Stimulated activated CD8-positive, alpha-beta memory T cell treated with anti-CD3 and anti-CD28 coated beads, Interleukin-15, amount 100 ng/mL, for 48 hours (primary cell): ENCODE measurements at regions not wholly inside any gene's neighbourhood (a gene's known extent, or its start where the extent isn't known, plus 50 kb on each side); places are given as distances from the start of the nearest gene placed in this dataset.

Experiments
- DNase-seq, 2 donors: peaks; one replicate each; pipeline ENCODE4 v3.0.0-alpha.2; 2020; ENCODE audit warnings: low read depth in 2 of 2

DNA sequence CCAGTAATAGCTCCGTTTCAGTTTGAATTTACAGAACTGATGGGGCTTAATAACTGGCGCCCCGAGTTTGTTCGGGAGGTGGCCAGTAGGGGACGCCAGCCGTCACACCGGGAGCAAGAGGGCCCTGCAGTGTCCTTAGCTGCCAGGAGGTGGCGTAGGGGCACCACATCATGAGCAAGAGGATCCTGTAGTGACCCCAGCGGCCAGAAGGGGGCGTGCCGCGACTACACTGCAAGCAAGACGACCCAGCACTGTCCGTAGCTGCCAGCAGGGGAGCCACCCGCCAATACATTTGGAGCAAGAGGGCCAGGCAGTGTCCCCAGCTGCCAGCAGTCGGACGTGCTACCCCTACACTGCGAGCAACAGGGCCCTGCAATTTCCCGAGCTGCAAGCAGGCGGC, 663.7 kb upstream of the B3GAT1 start:
- DNase-seq, result peak; percentile 48 to 61

DNA sequence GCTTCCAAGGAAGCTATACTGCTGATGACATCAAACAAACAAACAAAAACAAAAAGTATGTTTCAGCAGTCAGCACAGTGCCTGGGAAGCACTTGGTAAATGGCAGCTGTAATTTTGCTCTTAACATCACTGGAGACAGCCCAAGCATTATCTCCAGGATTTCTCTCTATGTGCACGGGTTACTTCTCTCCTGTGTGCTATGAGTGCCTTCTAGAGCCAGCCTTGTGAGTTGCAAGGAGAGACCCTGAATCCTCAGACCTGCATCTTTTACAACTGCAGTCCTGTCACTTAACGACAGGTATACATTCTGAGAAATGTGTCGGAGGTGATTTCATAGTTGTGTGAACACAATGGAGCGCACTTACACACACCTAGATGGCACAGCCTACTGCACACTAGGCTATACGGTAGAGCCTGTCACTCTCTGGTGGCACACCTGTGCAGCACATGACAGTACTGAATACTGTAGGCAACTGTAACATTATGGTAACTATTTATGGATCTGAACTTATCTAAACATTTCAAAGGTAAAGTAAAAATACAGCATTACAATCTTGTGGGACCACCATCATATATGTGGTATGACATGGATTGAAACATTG, 662.5 kb upstream of the B3GAT1 start:
- no peak for DNase-seq

GRCh38 chr11:135073870-135074269, 661.8 kb upstream of the B3GAT1 start:
- no peak for DNase-seq

- no peak for DNase-seq
Observed at GRCh38 chr11:135073381-135073780, 661.3 kb upstream of the B3GAT1 start.

GRCh38 chr11:135069890-135070289, 657.8 kb upstream of the B3GAT1 start:
- DNase-seq, result no peak

- no peak for DNase-seq
Observed at GRCh38 chr11:135069063-135069462, 657.0 kb upstream of the B3GAT1 start.

DNA sequence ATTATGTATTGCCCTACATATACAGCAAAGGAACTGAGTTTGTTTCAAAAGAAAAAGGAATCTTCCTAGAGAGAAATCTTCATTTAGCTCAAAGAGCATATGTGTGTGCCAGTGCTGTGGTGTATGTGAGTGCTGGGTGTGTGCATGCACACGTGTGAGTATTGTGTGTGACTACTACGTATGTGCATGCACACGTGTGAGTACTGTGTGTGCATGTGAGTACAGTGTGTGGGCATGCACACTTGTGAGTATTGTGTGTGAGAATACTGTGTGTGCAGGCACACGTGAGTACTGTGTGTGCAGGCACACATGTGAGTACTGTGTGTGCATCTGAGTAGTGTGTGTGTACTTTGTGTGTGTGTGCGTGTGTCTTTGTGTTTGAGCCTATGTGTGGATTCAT, 651.0 kb upstream of the B3GAT1 start:
- DNase-seq, result no peak

DNA sequence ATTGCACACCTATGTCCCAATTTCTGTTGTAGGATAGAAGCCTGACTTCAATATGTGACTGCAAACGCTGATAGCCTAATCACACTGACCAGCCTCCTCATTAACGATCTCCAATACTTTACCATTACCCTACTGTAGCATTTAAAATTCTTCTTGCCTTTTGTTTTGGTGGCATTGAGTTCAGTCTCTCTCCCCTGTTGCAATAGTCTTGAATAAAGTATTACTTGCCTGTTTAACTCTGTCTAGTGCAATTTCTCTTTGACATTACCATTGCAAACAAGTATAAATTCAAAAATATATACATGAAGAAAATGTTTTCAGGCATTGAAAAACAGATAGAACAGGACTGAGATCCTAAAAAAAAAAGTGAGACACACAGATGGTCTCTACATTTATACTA, 649.1 kb upstream of the B3GAT1 start:
- DNase-seq, result no peak

DNA sequence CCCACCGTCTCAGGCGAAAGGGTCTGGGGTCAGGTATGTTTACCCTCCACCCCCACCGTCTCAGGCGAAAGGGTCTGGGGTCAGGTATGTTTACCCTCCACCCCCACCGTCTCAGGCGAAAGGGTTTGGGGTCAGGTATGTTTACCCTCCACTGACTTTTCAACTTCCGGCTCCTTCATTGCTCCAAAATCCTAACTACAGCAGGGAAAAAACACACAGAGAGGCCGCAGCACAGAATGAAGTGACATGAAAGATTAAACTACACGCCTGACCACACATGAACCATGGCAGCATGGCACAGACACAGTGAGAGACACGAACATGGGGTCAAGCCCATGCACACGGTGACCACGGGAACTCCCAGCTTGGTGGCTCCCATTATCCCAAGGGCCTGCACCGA, 634.9 kb upstream of the B3GAT1 start:
- no peak for DNase-seq

DNA sequence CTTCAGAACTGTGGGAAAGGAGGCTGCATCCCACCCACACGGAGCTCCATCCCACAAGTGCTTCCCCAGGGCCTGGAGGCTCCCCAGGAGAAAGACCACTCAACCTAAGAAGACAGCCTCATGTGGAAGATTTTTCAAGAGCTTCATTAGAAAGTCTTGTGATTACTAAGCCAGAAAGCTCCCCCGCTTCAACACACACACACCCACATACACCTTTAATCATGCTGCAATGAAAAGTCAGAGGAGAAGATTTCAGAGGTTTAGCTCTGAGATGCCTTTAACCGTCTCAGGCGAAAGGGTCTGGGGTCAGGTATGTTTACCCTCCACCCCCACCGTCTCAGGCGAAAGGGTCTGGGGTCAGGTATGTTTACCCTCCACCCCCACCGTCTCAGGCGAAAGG, 634.5 kb upstream of the B3GAT1 start:
- DNase-seq, result no peak

DNA sequence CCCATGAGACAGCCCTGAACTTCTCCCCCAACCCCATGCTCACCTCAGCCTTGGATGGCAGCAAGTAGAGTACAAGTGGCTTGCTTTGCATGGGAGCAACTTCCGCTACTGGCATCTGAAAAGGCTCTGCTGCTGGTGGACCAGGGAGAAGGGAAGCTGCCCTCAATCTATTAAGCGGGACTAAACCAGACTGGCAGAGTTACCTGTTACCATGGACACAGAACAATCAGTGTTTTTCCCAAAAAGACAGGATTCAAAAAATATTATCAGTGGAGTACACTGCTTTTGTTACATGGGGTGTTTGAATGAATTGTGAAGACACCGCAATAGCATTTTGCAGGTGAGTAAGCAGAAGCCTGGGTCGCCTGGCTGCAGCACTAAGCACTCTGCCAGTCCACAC, 631.4 kb upstream of the B3GAT1 start:
- DNase-seq, result no peak

DNA sequence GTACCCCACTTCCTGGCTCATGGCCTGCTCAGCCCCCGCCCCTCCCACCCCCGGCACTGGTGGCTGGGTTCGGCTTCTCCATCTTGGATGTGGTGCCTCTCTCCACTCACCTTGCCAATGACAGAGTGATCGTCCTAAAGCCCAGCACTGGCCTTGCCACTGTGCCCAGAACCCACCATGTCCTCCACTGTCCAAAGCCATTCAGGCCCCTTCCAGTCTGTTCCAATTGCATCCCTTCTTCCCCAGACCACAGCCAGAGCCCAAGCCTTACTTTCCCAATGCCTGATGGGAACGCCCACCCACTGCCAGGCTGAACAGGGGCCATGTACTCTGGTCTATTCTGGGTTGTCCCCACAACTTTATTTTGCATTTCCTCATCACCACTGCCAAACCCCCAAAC, 625.8 kb upstream of the B3GAT1 start:
- no peak for DNase-seq

DNA sequence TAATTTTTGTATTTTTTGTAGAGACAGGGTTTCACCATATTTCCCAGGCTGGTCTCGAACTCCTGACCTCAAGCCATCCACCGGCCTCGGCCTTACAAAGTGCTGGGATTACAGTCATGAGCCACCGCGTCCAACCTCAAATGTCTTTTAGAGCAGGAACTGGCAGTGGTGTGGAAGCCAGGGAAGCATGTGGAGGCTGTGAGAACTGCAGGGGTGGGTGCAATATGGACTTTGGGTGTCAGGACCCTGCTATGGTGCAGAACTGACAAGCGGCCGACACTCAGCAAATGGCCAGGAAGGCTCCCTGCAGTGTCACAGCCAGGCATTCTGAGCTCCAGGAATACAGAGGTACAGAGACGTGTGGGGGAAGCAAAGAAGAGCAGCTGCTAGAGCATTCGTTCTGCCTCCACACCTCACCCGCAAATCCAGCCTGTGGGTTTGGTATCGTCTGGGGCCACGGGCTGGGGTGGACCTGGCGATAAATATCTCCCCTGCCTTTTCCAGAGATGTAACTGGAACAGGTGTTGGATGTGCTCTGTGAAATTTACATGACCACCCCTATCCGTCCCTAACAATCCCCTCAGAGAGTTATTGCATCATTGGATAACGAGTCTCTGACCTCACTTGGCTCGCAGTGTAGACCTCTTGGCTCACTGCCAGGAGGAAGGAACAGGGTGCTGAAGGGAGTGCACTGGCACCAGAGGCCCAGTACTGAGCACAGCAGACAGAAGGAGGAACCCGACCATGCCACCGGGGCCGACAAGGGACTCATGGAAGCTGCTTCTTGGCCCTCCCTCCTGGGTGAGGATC, 624.7 kb upstream of the B3GAT1 start:
- DNase-seq, result no peak

GRCh38 chr11:135035282-135035681, 623.2 kb upstream of the B3GAT1 start:
- DNase-seq, result no peak

- no peak for DNase-seq
Observed at GRCh38 chr11:135033540-135033939, 621.5 kb upstream of the B3GAT1 start.

DNA sequence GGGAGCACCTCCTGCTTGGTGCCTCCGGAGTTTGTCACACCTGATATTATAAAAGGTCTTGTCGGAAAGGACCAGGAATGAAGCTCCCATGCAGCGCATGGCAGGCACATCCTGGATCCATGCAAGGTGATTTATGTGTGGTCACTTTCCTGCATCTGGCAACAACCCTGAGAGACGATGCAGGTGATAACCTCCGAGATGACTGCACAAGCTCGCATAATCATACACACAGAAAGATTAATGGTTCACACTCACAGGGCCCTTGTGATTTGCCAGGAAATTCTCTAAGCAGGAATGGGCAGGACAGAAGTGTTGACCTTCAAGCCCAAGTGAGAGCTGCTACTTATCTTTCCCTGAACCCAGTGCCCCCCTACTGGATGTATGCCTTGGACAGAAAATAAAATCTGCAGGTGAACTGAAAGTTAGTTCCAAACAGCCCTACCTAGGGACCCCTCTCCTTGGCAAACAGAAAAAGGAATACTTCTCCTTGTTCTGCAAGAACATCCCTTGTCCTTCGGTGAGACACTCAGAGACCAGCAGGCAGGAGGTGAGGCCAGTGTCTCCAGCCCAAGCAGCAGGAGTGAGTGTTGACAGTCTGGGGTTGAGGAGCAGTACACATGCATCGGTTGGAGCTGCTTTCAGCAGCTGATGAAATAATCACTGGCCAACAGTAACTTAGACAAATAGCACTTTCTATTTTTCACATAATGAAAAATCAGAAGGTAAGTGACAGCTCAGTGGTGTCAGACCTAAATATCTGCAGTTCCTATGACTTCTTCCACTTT, 619.4 kb upstream of the B3GAT1 start:
- DNase-seq, result no peak

DNA sequence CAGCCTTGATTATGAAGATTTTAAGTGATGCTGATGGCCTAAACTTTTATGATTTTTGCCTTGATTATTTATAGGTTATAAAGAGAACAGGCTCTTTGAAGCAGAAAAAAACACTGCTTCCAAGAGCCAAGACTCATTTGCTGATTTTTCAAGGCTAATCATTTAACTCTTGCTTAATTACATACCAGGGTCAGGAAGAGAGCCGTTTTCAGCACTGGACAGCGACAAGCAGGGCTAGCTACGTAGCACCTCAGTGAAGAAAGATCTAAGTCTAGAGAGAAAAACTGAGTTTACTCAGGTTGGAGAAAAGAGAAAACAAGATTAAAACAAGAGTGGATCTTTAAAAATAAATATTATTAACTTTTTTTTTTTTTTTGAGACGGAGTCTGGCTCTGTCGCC, 615.4 kb upstream of the B3GAT1 start:
- DNase-seq, result no peak

GRCh38 chr11:135023499-135023898, 611.5 kb upstream of the B3GAT1 start:
- no peak for DNase-seq

- DNase-seq, result no peak
Observed at GRCh38 chr11:135022454-135022853, 610.4 kb upstream of the B3GAT1 start.

DNA sequence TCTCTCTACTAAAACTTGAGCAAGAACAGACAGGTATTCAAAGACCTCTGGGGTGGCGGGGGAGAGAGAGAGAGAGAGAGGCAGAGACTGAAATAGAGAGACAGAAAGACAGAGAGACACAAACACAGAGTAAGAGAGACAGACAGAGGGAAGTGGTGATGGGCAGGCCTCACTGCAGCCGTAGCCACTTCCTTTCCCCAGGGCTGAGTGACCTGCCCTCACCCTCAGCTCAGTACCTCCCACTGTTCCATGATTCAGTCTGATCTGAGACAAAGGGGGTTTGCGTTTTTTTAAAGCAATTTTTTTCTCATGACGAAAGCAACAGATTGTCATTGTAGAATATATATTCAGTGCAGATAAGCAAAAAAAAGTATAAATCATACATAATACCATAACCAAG, 607.9 kb upstream of the B3GAT1 start:
- no peak for DNase-seq

DNA sequence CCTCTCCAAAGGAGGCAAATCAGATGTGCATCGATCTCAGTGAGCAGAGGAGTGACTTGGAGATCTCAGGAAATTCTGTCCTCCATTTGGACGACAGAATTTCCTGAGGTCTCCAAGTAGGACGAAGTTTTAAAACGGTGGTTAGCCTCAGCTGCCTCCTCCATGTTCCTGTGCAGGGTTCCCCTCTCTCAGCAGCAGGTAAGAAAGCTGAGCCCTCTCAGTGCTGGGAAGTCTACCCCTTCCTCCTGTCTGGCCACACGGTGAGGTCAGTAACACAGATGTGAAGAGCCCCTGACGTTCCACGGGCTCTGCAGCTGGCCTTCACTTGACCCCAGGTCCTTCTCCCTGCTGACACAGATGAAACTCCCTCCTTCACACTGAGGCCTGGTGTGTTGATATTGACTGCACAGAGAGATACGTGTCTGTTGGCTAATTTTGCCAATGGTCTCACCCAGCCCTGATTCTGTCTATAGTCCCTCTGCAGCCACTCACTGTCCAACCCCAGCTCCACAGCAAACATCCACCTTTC, 607.4 kb upstream of the B3GAT1 start:
- no peak for DNase-seq

- DNase-seq, result no peak
Observed at GRCh38 chr11:135017296-135017695, 605.3 kb upstream of the B3GAT1 start.

DNA sequence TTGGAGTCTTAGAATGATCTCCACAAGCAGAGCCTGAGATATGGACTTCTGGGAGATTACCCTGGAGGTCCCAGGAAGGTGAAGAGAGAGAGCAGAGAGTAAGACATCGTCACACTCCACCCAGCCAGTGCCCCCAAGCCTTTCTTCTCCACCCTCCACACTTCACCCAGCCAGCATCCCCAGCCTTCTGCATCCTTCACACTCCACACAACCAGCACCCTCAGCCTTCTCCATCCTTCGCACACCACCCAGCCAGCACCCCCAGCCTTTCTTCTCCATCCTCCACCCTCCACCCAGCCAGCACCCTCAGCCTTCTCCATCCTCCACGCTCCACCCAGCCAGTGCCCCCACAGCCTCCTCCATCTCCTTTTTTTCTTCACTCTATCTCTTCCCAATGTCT, 603.9 kb upstream of the B3GAT1 start:
- no peak for DNase-seq
